Ascending aorta (tissue), 2 donors: ENCODE measurements at regions not wholly inside any gene's neighbourhood (a gene's known extent, or its start where the extent isn't known, plus 50 kb on each side); places are given as distances from the start of the nearest gene placed in this dataset.

Experiments
- DNase-seq, 2 donors: peaks; one replicate each; pipeline ENCODE4 v3.0.0-alpha.2; 2019; ENCODE audit warnings: low spot score in 2 of 2
- H3K27ac ChIP-seq, 2 donors: fragments of 200-600 bp; sonication (generic); one replicate each; pipeline ENCODE4 v1.5.1; 2016 to 2017; ENCODE audit warnings: mild to moderate bottlenecking in 1 of 2
- H3K27me3 ChIP-seq: fragments of 200-600 bp; sonication (generic); one replicate; pipeline ENCODE4 v1.5.1; 2017
- H3K36me3 ChIP-seq, 2 donors: fragments of 200-600 bp; sonication (generic); one replicate each; pipeline ENCODE4 v1.5.1; 2016
- H3K4me1 ChIP-seq, 2 donors: fragments of 200-600 bp; sonication (generic); one replicate each; pipeline ENCODE4 v1.5.1; 2016 to 2017; ENCODE audit warnings: mild to moderate bottlenecking in 1 of 2
- H3K4me3 ChIP-seq, 2 donors: fragments of 200-600 bp; sonication (generic); one replicate each; pipeline ENCODE4 v1.5.1; 2016 to 2017; ENCODE audit warnings: mild to moderate bottlenecking in 1 of 2
- H3K9me3 ChIP-seq, 2 donors: fragments of 200-600 bp; sonication (generic); one replicate each; pipeline ENCODE4 v1.5.1; 2016
- CTCF ChIP-seq, 3 experiments: fragments of 200-600 bp in 2 of 3; fragments of 450-650 bp in 1 of 3; sonication (generic) in 2 of 3; IDR thresholded peaks; one replicate each; pipeline ENCODE4 v1.5.1; 2016 to 2019; ENCODE audit warnings: antibody characterized with exemption in 3 of 3, mild to moderate bottlenecking in 1 of 3, moderate library complexity in 1 of 3
- intact Hi-C: fragments of 100-400 bp; cut with DNase I; formaldehyde crosslinking; loops from one replicate; pipeline ENCODE4 v1.15.1; 2023

GRCh38 chr15:35723120-35723847, 177.3 kb upstream of the DPH6 start:
- intact Hi-C loops: no loop called here
- no peaks in the 10 kb centered on the region for H3K27me3 ChIP-seq
- no peak overlapping the region for H3K27ac ChIP-seq
- H3K9me3 ChIP-seq: no peaks in the 10 kb centered on the region
- peaks cover 0 to 5% of the 10 kb centered on the region in 2 donors for H3K4me1 ChIP-seq
- DNase-seq: no peak
- no peak overlapping the region for H3K4me3 ChIP-seq
- no peak for TF ChIP-seq CTCF (IDR thresholded peaks at IDR 0.05)
- H3K36me3 ChIP-seq: no peaks in the 10 kb centered on the region

- intact Hi-C loops: no loop called here
- DNase-seq: no peak
- H3K9me3 ChIP-seq: no peaks in the 10 kb centered on the region
These were observed 177.9 kb upstream of the DPH6 start for GRCh38 chr15:35723852-35724251.

GRCh38 chr15:35724626-35725025, 178.7 kb upstream of the DPH6 start:
- Histone ChIP-seq H3K4me3 (no peak overlapping the region), H3K27ac (no peak overlapping the region), H3K36me3 (no peaks in the 10 kb centered on the region), H3K27me3 (no peaks in the 10 kb centered on the region), H3K9me3 (no peaks in the 10 kb centered on the region), H3K4me1 (peaks cover 0 to 5% of the 10 kb centered on the region in 2 donors)
- DNase-seq: no peak
- intact Hi-C loops: no loop called here
- no peak for TF ChIP-seq CTCF (IDR thresholded peaks at IDR 0.05)

More at GRCh38 chr15:35723852-35724251, 177.9 kb upstream of the DPH6 start:
- Histone ChIP-seq H3K36me3 (no peaks in the 10 kb centered on the region), H3K27me3 (no peaks in the 10 kb centered on the region), H3K4me1 (peaks cover 0 to 5% of the 10 kb centered on the region in 2 donors), H3K27ac (no peak overlapping the region), H3K4me3 (no peak overlapping the region)
- TF ChIP-seq CTCF (IDR thresholded peaks at IDR 0.05): no peak

- Histone ChIP-seq H3K27me3 (no peaks in the 10 kb centered on the region), H3K27ac (no peak overlapping the region), H3K9me3 (no peaks in the 10 kb centered on the region), H3K4me3 (no peak overlapping the region), H3K4me1 (peaks cover 0 to 5% of the 10 kb centered on the region in 2 donors), H3K36me3 (no peaks in the 10 kb centered on the region)
- intact Hi-C loops: no loop called here
- no peak for DNase-seq
- TF ChIP-seq CTCF (IDR thresholded peaks at IDR 0.05): no peak
These were observed 179.4 kb upstream of the DPH6 start for GRCh38 chr15:35725353-35725752.

GRCh38 chr15:35727627-35728026, 181.7 kb upstream of the DPH6 start:
- Histone ChIP-seq H3K9me3 (no peaks in the 10 kb centered on the region), H3K4me1 (peaks cover 0 to 5% of the 10 kb centered on the region in 2 donors), H3K36me3 (no peaks in the 10 kb centered on the region), H3K27me3 (no peaks in the 10 kb centered on the region), H3K27ac (no peak overlapping the region), H3K4me3 (no peak overlapping the region)
- no peak for DNase-seq
- TF ChIP-seq CTCF (IDR thresholded peaks at IDR 0.05): no peak
- intact Hi-C loops: no loop called here
